SK-N-SH treated with all-trans-retinoic acid at 6 μM for 48 hours (cell line): ENCODE measurements at regions not wholly inside any gene's neighbourhood (a gene's known extent, or its start where the extent isn't known, plus 50 kb on each side); places are given as distances from the start of the nearest gene placed in this dataset.

Source experiments
- ATAC-seq: fragments of 200-7000 bp; cut with Tn5 transposase; 3 replicates; pipeline ENCODE4 v1.9.1; 2020; ENCODE audit warnings: mild to moderate bottlenecking, moderate library complexity
- ARNTL ChIP-seq: fragments of 450-650 bp; formaldehyde crosslinking; IDR thresholded peaks from 2 replicates; pipeline ENCODE4 v1.5.0; 2020; ENCODE audit warnings: low read depth, mild to moderate bottlenecking, moderate library complexity, borderline replicate concordance
- CREB5 ChIP-seq: fragments of 250-450 bp; sonication (Bioruptor Pico); IDR thresholded peaks from 2 replicates; pipeline ENCODE4 v1.5.1; 2020; ENCODE audit warnings: low read depth, mild to moderate bottlenecking, moderate library complexity
- CSDC2 ChIP-seq: fragments of 250-450 bp; sonication (Bioruptor Pico); IDR thresholded peaks from 2 replicates; pipeline ENCODE4 v1.5.0; 2020; ENCODE audit warnings: mild to moderate bottlenecking, moderate library complexity
- CSRNP3 ChIP-seq: fragments of 250-450 bp; sonication (Bioruptor Pico); IDR thresholded peaks from 2 replicates; pipeline ENCODE4 v1.5.1; 2021; ENCODE audit warnings: mild to moderate bottlenecking, moderate library complexity
- ESRRG ChIP-seq: fragments of 250-450 bp; sonication (Bioruptor Pico); IDR thresholded peaks from 2 replicates; pipeline ENCODE4 v1.6.1; 2021; ENCODE audit warnings: mild to moderate bottlenecking
- GLIS3 ChIP-seq: fragments of 250-450 bp; sonication (Bioruptor Pico); IDR thresholded peaks from 2 replicates; pipeline ENCODE4 v1.5.0; 2020; ENCODE audit warnings: mild to moderate bottlenecking, moderate library complexity
- ISL1 ChIP-seq: fragments of 250-450 bp; sonication (Bioruptor Pico); IDR thresholded peaks from 2 replicates; pipeline ENCODE4 v2.1.2; 2022; ENCODE audit warnings: mild to moderate bottlenecking, moderate library complexity
- OSR1 ChIP-seq: fragments of 250-450 bp; sonication (Bioruptor Pico); IDR thresholded peaks from 2 replicates; pipeline ENCODE4 v1.8.0; 2022; ENCODE audit warnings: moderate library complexity, mild to moderate bottlenecking, inconsistent platforms
- POU6F1 ChIP-seq: fragments of 250-450 bp; sonication (Bioruptor Pico); IDR thresholded peaks from 2 replicates; pipeline ENCODE4 v1.8.0; 2021; ENCODE audit warnings: low read depth, mild to moderate bottlenecking, moderate library complexity, borderline replicate concordance
- PPARA ChIP-seq: fragments of 250-450 bp; sonication (Bioruptor Pico); IDR thresholded peaks from 2 replicates; pipeline ENCODE4 v1.5.0; 2020; ENCODE audit warnings: mild to moderate bottlenecking, borderline replicate concordance
- SNAI2 ChIP-seq: fragments of 250-450 bp; sonication (Bioruptor Pico); IDR thresholded peaks from 2 replicates; pipeline ENCODE4 v1.5.0; 2020; ENCODE audit warnings: mild to moderate bottlenecking, moderate library complexity
- TCF4 ChIP-seq: fragments of 250-450 bp; sonication (Bioruptor Pico); IDR thresholded peaks from 2 replicates; pipeline ENCODE4 v1.8.0; 2021; ENCODE audit warnings: mild to moderate bottlenecking, moderate library complexity, borderline replicate concordance
- TOX ChIP-seq: fragments of 250-450 bp; sonication (Bioruptor Pico); IDR thresholded peaks from 2 replicates; pipeline ENCODE4 v1.8.0; 2021; ENCODE audit warnings: mild to moderate bottlenecking, moderate library complexity, borderline replicate concordance
- TSHZ2 ChIP-seq: fragments of 250-450 bp; sonication (Bioruptor Pico); IDR thresholded peaks from 2 replicates; pipeline ENCODE4 v1.5.0; 2020; ENCODE audit warnings: mild to moderate bottlenecking, moderate library complexity
- ZC3H10 ChIP-seq: fragments of 250-450 bp; sonication (Bioruptor Pico); IDR thresholded peaks from 2 replicates; pipeline ENCODE4 v1.5.1; 2021; ENCODE audit warnings: mild to moderate bottlenecking, moderate library complexity
- ZFP3 ChIP-seq: fragments of 250-450 bp; sonication (Bioruptor Pico); IDR thresholded peaks from 2 replicates; pipeline ENCODE4 v1.5.0; 2020; ENCODE audit warnings: mild to moderate bottlenecking, moderate library complexity
- ZNF70 ChIP-seq: fragments of 450-650 bp; formaldehyde crosslinking; IDR thresholded peaks from 2 replicates; pipeline ENCODE4 v1.5.0; 2020; ENCODE audit warnings: mild to moderate bottlenecking, moderate library complexity
- ZNF8 ChIP-seq: fragments of 450-650 bp; formaldehyde crosslinking; IDR thresholded peaks from 2 replicates; pipeline ENCODE4 v1.5.0; 2020; ENCODE audit warnings: mild to moderate bottlenecking, moderate library complexity

GRCh38 chr14:28599191-28599590, 167.4 kb upstream of the FOXG1 start:
- ATAC-seq, result no peak
- TF ChIP-seq CSDC2 (CRISPR knock-in tag) (no peak), PPARA (CRISPR knock-in tag) (no peak), CSRNP3 (no peak), SNAI2 (no peak), OSR1 (CRISPR knock-in tag) (no peak), ZNF70 (CRISPR knock-in tag) (no peak), GLIS3 (CRISPR knock-in tag) (no peak), TOX (CRISPR knock-in tag) (no peak), ZFP3 (CRISPR knock-in tag) (no peak), CREB5 (CRISPR knock-in tag) (no peak)

- ATAC-seq, result no peak
- TF ChIP-seq ISL1 (CRISPR knock-in tag), result no peak
- no peak for TF ChIP-seq ZFP3 (CRISPR knock-in tag)
- no peak for TF ChIP-seq TSHZ2 (CRISPR knock-in tag)
- no peak for TF ChIP-seq POU6F1 (CRISPR knock-in tag)
- no peak for TF ChIP-seq ZNF70 (CRISPR knock-in tag)
- no peak for TF ChIP-seq ESRRG
- TF ChIP-seq TCF4 (CRISPR knock-in tag), result no peak
- no peak for TF ChIP-seq CSDC2 (CRISPR knock-in tag)
- no peak for TF ChIP-seq ARNTL (CRISPR knock-in tag)
- no peak for TF ChIP-seq CREB5 (CRISPR knock-in tag)
- no peak for TF ChIP-seq CSRNP3
- TF ChIP-seq ZC3H10 (CRISPR knock-in tag), result no peak
These were observed 167.0 kb upstream of the FOXG1 start for GRCh38 chr14:28599605-28600004.

- TF ChIP-seq SNAI2, result no peak
- TF ChIP-seq CREB5 (CRISPR knock-in tag), result no peak
- no peak for TF ChIP-seq POU6F1 (CRISPR knock-in tag)
- no peak for TF ChIP-seq ZNF8 (CRISPR knock-in tag)
These were observed 163.0 kb upstream of the FOXG1 start for GRCh38 chr14:28603606-28604005.

More at GRCh38 chr14:28603606-28604005, 163.0 kb upstream of the FOXG1 start:
- ATAC-seq, result no peak
